Glomerular endothelial cell (primary cell): ENCODE measurements at regions not wholly inside any gene's neighbourhood (a gene's known extent, or its start where the extent isn't known, plus 50 kb on each side); places are given as distances from the start of the nearest gene placed in this dataset.

Source experiments
- DNase-seq: peaks from one replicate; pipeline ENCODE4 v3.0.0-alpha.2; 2011; ENCODE audit warnings: low read depth, low spot score; ENCODE audit errors: extremely low read depth

DNA sequence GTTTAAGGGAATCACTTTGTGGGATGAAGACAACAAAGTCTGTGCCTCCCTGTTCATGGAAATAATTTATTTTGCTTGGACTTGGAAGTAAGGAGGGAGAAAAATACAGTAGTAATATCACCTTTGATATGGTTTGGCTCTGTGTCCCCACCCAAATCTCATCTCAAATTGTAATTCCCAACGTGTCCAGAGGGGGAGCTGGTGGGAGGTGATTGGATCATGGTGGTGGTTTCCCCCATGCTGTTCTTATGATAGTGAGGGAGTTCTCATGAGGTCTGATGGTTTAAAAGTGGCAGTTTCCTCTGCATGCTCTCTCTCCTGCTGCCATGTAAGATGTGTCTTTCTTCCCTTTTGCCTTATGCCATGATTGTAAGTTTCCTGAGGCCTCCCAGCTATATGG is 460.7 kb downstream of the NOVA1 start:
- DNase-seq, result no peak

DNA sequence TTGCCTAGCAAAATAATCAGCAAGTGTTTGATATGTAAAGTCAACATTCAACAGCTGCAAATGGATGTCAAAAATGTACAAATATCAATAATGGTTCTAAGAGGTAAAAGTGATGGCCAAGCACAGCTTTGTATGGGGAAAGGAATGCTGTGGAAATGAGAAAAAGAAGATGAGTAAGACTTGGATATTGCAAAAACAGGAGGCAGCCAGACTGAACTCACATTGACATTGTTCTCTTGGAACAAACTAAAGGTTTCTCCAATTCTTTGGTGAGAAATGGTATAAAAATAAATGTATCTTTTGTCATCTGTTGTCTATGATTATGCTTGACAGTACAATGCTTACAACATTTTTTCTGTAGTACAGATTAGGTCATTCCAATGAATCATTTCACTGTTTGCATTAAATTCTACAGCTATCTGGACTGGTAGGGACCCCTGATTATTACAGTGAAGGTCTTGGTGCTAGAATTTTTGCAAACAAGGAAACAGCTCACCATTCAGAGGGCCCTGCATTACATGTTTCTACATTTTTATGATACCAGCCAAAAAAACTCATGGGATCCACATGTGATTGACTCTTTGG is 465.7 kb downstream of the NOVA1 start:
- no peak for DNase-seq

DNA sequence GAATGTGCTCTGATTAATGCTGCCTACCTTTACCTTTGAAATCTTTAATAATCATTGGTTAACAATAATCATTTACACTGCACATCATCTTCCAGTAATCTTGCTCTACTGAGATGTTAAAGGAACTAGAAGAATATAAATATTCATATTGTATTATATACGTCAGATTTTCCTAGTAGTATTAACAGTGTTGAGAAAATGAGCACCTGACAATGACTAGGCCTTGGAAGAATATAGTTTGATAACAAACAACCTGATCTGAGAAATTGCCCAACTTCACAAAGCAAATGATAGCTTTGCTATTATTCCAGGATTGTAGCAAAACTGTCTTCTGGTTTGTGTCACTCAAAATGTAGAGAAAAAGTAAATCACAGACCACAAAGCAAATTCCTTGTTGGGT is 467.1 kb downstream of the NOVA1 start:
- no peak for DNase-seq

DNA sequence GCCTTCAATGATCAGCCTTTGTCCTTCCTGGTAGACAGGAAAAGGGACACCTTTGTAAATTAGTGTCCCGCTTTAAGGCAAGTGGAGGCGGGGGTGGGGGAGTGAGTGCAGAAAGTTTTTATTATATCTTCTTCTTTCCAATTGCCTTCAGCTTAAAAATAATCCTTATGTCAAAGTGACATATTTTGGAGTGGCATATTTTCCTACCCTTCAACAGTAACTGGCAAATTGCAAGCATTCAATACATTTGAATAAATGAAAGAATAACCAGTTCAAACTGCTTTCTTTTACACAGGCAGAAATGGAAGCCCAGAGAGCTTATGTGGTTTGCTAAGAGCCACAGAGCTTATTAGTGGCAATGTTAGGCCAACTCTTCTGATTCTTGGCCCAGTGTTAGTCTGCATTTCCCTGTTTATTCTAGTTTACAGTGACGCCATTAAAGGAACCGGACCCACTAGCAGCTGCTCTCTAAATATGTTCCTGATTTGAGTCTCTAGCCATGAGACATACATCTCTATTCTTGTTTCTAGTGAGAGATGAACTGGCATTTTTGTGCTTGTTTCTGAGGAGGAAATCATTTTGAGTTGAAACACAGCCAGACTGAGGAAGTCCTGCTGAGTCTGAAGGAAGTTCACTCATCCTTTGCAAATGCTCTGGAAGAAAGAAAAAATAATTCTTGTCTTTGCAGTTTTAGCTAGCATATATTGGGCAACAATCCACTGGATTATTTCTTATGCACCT is 468.7 kb downstream of the NOVA1 start:
- peak; percentile 57 for DNase-seq

DNA sequence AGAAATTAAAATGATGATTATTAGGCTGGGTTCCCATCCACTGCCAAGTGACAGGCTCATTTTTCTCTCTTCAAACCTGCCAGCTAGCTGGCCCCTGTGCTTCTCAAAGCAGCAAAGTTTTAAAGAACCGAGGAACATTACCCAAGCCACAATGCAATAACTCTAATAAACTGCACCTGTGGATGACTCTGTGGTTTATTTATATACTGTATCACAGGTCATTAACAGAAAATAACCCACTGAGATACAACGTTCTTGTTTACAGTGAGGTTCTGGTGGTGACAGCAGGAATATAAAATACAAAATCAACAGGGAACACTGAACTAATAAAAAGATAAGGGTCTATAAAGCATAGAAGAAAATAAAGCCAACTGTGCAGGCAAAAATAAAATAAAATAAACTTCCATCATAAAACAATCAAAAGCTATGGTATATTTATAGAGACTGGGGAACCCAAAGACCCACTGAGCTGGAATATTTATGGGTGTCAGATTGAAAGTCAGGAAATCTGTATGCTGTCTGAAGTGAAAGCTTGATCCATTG is 472.9 kb downstream of the NOVA1 start:
- DNase-seq, result no peak

DNA sequence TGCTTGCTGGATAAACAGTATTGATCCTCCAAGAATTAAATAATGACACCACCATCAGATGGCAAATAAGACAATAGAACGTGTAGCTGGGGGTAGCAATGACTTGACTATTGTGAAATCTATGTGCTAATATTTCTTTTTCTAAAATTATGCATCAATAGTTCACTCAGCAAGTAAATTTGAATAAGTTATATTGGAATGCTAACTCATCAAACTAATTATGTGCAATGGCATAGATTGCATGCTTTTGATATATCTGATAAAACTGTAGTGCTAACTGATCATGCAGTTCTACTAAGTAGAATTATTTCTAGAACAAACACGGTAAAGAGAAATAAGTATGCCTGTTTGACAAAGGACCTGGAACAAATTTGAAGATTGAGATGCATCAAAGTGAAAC is 474.4 kb downstream of the NOVA1 start:
- no peak for DNase-seq

DNA sequence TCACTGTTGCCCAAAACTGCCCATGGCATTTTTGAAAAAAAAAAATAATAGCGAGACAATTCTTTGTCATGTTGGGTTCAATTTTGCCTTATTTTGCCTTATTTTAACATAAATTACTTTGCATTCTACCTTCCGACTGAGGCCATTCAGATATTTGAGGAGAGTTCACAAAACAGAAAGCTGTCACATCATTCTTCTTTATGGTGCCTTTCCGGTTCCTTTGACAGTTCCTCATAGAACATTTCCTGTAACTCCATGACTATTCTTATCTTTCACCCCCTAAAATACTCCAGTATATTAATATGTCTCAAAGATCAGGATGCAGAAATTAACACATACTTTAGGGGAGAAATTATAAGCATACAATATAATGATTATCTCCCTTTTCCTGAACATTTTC is 476.7 kb downstream of the NOVA1 start:
- DNase-seq, result no peak

DNA sequence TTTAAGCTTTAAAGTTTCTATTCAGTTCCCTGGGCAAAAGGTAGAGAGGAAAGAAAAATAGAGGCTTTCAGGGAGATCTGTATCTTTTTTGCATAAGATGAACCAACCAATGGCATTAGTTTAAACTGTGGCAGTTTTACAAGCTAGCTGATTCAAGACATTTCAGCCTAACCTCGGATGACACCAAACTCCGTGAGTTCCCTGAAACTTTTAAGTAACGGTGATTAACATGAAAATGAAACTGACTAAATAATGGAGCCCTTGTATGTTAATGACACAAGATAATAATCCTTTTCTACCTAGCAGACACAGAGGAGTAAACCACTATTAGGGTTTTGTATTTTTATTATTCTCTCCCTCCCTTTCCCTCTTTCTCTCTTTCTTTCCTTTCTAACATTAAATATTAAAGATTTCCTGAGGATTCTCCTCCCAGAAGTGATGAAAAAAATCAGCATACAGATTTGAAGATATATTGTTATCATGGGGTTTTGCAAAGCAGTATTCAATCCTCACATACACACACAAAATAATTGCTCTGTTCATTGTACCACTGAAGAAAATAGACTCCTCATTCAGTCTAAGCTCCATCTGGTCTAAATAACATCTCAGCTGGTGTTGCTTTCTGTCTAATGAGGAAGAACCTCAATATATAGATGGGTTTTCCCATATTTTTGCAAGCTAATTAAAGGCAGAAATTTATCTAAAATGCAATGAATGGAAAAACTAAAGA is 483.8 kb downstream of the NOVA1 start:
- no peak for DNase-seq

DNA sequence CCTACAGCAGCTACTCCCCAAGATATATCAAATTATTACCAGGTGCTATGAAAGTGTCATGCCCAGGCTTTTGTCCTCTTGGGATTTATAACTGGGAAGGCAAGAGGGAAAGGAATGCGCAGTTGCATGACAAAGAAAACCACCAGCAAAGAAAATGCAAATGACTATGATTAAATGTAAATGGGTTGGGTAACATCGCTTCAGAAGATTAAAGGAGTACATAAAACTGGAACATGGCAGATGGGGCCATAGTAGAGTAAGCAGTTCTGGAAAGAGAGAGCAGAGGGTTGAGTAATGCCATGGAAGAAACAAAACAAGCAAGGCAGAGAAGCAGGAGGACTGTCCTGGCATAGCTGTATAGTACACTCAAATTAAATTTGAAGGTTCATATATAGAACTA is 493.1 kb downstream of the NOVA1 start:
- no peak for DNase-seq

DNA sequence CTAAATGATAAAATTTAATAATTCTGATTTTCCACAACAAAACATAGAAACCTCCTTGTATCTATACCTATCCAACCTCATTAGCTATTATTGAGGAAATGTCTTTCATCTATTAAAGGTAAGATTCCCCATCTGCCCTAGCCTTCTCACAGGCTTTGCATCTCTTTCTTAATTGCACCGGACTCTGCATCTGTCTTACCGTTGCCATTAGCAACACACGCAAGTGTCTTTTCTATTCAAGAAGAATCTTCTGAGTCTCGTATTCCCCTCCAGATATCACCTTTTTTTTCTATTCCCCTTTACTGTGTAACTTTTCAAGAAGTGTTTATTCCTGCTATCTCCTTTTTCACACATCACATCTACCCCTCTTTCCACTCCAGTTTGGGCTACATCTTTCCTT is 500.0 kb downstream of the NOVA1 start:
- DNase-seq, result no peak

DNA sequence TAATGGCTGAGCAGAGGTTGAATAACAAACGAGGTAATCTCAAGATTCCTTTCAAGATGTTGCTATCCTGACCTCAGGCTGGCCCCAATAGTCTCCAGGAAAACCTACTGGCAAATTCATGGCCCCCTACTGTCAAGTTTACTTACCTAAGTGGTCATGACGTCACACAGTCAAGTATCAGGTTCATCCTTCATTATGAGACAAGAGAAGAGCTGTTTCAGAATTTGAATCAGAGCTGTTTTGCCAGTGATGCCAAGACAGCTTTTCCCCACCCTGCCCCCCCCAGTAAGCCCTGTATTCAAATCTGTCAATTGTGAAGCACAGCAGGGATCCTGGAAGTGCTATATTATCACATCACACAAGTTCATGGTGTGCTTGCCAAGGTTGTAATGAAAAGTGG is 509.6 kb downstream of the NOVA1 start:
- DNase-seq, result no peak

DNA sequence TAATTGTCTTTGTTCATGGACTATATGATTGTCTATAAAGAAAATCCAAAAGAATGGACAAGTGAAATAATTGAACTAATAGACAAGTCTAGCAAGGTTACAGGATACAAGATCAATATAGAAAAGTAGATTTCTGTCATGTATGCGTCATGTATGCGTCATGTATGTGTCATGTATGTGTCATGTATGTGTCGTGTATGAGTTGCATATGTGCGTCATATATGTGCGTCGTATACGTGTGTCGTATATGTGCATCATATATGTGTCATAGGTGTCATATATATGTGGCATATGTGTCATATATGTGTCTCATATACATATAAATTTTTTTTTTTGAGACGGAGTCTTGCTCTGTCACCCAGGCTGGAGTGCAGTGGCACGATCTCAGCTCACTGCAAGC is 516.8 kb downstream of the NOVA1 start:
- DNase-seq, result no peak

DNA sequence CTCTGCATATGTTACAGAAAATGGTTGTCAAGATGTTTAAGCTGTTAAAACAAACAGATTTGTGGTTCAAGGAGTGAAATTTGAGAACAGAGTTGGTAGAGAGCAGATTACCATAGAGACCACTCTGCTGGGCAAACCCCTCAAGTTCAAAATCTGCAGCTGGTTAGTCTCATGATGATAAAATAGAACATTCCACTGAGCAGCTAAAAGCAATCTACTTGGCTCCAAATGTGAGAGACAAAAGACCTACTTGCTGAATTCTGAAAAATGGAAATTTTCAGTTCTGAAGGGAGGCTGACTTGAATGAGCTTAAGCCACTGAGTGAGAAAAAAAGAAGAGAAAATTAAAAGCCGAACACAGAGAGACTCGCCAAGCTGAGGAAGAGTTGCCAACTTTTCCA is 519.3 kb downstream of the NOVA1 start:
- DNase-seq, result no peak

DNA sequence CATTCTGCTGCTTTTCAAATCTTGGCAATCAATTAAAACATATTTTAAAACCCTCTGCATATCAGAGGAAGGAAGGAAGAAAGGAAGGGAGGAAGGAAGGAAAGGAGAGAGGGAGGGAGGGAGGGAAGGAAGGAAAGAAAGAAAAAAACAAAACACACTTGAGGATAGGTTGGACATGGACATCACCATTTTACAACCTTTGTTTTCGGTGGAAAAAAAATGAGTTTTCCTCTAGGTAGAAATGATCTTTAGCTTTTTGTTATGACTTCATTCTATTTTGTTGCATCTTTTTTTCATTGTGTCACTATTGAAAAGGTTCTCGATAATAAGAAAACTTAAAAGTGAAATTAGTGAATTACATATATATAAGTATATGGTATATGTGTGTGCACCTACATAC is 522.9 kb downstream of the NOVA1 start:
- no peak for DNase-seq

DNA sequence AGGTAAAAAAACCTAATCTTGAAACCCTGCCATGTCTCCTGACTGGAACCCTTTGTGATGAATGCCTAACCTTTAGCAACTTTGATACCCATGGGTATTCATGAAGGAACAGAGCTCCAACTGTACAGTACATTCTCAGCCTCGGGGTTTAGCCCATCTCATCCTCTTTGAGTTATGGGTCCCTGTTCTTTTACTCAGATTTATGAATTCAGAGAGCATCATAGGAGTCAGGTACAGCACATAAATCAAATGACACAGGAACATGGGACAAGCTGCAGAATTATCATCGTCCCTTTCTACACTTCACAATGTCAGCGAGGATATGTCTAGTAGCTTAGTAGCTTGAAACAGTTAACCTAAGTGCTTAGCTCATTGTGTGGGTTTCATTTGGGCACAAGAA is 527.4 kb downstream of the NOVA1 start:
- DNase-seq, result no peak

DNA sequence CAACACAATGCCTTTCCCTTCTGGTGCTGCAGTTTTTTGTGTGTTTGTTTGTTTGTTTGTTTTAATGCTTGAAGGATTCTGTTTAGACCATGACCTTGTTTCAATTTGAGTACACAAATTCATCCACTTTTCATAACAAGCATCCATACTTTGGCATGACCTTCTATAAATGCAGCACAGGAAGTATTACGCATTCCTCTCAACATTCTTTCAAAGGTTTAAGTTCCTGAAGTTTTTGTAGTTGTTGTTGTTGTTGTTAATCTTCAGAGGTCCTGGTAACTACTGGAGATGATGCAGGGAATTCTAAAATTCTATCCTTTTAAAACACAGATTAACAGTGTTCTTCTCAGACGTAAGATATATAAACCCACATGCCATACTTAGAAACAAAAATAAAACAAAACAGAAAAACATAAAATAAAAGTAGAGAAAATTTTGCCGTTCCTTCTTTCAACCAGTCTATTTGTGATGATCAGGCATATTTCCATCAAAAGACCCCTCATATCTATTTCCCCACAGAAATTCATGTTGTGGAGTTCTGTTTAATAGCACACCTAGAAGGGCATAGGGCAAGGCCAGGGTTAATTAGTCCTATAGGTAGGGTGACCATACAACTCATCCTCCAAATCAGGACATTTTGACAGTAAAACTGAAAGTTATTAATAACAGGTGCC is 529.9 kb downstream of the NOVA1 start:
- DNase-seq, result peak; percentile 45

DNA sequence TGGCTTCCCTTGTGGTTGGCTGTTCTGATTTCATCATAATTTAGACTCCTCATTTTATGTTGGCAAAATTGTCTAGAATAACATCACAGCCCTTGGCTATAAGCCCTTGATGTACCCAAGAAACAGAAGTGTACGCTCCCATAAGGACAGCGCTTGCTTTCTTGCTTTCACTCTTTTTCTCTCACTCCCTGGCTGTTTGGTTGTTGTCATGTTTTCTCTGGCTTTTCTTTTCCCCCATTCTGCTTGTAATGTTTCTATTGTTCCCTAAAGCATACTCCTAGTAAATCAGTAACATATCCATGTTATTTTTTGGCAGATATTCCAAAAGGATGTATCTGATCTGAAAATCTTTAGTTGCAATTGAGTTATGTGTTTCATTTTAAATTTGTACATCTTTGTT is 530.5 kb downstream of the NOVA1 start:
- no peak for DNase-seq

DNA sequence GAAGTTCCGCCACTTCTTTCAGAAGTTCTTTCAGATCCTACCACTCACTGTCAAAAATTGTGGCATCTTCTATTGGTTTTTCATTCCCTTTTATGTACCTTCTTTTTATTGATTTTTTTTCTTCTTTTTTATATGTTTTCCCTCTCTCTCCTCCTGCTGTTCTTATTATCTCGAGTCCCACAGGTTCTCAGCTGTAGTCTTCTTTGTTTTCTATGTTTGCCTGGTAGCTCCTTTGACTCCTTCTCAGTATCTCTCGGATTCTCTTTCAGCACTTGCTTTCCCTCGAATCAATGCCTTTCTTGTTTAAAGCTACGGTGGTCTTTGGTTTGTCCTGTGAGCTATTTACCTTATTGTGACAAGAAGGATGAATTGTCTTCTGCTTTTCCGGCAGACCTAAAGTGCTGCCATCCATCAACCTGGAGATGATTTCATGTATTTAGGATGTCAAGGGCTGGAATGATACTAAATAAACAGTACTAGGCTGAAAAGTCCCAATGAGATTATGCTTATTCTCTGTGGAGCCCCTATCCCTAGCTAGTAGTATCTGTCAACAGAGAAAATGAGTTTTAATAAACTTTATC is 541.7 kb downstream of the NOVA1 start:
- no peak for DNase-seq

DNA sequence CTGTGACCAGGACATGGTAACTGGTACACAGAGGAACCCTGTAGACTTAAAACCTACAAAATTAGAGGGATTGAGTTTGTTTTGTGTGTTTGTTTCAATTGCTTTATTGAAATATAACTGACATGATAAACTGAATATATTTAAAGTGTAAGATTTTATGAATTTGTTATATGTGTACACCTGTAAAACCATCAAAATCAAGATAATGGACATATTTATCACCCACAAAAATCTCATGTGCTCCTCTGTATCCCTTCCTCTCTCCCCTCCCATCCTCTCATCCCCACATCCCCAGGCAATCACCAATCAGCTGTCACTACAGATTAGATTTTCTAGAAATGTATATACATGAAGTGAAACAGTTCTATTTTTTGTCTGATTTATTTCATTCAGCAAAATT is 565.5 kb downstream of the NOVA1 start:
- DNase-seq, result no peak

DNA sequence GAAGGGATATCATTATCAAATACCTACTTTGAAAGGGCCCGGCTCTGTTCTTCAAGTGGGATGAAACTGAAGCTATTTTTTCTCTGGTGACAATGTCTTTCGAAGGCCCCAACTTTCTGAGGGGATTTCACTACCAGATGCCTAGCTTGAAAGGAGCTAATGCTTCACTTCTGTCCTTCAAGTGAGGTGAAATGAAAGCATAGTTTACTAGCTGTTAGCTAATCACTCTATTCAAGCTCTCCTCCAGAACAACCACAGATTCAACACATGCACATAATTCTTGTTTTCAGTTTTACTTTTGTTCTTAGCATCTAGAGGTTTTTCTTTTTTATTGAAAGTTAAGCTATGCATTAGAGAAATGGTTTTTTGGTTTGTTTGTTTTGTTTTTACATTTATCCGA is 571.4 kb downstream of the NOVA1 start:
- no peak for DNase-seq

DNA sequence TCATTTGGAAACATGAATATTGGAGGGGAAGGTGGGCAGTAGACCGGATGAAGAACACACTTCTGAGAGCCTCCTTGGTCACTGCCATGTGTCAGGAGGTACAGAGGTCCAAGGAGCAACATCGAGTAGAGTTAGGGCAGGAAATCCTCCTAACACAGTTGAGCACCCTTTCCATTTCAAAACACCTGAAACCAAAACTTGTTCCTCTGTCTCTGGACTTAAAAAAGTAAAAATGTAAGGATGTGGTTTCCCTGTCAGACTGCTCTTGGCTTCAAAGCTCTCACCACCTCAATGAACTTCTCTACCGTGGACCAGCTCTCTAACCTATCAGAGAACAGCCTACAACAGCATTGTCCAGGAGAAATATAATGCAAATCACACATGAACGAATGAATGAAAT is 573.9 kb downstream of the NOVA1 start:
- no peak for DNase-seq
